GM10266 (cell line): ENCODE measurements at regions not wholly inside any gene's neighbourhood (a gene's known extent, or its start where the extent isn't known, plus 50 kb on each side); places are given as distances from the start of the nearest gene placed in this dataset.
"Not testable (repeated sequence)": the region's sequence is repeated elsewhere in the genome, so short reads cannot be mapped to it uniquely, and the experiment has no call there.

ENCODE experiments used
- DNase-seq: peaks from one replicate; pipeline ENCODE4 v3.0.0; 2012; ENCODE audit errors: extremely low spot score
- TF ChIP-seq, protein P1 (sequence below): IDR thresholded peaks from 2 replicates; pipeline ENCODE4 v1.5.1; 2012; ENCODE audit warnings: mild to moderate bottlenecking, low read depth; ENCODE audit not compliant: control insufficient read depth, insufficient read depth; ENCODE audit errors: missing control alignments

DNA sequence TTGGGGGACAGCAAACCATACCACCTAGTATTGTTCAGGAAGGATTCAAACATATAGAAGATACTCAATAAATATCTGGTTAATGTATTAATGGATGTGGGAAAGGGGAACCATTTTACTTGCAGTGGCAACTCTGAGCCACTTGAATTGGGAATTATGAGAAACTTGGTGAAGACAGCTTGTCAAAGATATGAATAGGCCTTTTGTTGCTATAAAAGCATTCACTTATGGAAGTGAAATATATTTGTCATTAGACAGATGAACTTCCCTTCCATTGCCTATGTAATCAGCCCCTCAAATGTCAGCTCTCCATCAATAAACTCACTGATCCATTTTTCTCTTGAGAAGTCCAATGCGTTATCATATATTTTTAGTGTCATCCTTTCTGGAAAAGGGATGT, 56.1 kb downstream of the GPR85 start:
- TF ChIP-seq, protein P1, sequence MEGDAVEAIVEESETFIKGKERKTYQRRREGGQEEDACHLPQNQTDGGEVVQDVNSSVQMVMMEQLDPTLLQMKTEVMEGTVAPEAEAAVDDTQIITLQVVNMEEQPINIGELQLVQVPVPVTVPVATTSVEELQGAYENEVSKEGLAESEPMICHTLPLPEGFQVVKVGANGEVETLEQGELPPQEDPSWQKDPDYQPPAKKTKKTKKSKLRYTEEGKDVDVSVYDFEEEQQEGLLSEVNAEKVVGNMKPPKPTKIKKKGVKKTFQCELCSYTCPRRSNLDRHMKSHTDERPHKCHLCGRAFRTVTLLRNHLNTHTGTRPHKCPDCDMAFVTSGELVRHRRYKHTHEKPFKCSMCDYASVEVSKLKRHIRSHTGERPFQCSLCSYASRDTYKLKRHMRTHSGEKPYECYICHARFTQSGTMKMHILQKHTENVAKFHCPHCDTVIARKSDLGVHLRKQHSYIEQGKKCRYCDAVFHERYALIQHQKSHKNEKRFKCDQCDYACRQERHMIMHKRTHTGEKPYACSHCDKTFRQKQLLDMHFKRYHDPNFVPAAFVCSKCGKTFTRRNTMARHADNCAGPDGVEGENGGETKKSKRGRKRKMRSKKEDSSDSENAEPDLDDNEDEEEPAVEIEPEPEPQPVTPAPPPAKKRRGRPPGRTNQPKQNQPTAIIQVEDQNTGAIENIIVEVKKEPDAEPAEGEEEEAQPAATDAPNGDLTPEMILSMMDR, result no peak

DNA sequence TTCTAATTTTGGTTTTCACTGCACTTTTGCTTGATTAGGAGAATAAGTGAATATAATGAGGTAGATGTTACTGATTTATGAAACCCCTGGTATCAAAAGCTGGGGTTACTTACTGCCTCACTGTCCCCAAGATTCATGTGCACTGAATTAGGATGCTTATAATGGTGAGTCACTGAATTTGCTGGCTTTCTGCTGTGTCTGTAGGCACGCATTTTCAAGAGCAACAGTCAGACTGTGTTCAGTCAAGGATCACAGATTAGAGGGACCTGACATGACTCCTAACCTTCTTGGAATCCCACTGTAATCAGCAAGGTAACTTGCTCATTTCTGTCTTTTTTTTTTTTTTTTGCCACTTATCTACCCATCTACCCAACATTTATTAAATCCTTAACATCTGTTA, 59.7 kb downstream of the GPR85 start:
- TF ChIP-seq, protein P1, result no peak

More for the DNA sequence above, 56.1 kb downstream of the GPR85 start:
- DNase-seq, result no peak

DNA sequence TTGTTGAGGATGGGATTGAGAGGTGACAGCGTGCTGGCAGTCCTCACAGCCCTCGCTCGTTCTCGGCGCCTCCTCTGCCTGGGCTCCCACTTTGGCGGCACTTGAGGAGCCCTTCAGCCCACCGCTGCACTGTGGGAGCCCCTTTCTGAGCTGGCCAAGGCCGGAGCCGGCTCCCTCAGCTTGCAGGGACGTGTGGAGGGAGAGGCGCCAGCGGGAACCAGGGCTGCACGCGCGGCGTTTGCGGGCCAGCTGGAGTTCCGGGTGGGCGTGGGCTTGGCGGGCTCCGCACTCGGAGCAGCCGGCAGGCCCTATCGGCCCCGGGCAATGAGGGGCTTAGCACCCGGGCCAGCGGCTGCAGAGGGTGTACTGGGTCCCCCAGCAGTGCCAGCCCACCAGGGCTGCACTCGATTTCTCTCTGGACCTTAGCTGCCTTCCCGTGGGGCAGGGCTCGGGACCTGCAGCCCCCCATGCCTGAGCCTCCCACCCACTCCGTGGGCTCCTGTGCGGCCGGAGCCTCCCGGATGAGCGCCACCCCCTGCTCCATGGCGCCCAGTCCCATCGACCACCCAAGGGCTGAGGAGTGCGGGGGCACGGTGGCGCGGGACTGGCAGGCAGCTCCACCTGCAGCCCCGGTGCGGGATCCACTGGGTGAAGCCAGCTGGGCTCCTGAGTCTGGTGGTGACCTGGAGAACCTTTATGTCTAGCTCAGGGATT, 69.3 kb downstream of the GPR85 start:
- not testable (repeated sequence) for DNase-seq

More for the DNA sequence above, 59.7 kb downstream of the GPR85 start:
- DNase-seq, result no peak

DNA sequence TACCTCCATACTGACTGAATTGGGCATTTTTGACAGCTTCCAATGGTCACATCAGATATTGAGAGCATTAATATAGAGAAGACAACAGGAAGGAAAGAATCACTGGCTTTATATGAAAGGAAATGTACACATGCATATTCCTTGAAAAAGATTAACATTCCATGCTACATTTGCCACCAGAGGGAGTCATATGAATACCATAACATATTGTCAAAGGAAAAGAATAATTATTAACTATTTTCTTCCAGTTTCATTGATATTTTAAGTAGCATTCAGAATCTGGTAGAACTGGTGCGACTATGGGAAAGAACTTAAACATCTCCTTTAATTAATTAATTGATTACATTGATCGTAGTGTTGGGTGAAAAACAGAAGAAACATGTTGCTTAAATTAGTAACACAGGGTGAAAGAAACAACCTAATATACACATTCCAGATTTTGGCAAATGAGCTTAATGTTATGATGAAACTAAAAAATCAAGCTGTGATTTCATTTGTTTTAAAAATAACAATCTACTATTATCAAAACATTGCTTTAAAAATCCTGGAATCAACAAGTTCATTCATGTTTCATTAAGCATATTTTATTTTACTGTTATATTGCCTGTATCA, 71.5 kb downstream of the GPR85 start:
- DNase-seq, result no peak

DNA sequence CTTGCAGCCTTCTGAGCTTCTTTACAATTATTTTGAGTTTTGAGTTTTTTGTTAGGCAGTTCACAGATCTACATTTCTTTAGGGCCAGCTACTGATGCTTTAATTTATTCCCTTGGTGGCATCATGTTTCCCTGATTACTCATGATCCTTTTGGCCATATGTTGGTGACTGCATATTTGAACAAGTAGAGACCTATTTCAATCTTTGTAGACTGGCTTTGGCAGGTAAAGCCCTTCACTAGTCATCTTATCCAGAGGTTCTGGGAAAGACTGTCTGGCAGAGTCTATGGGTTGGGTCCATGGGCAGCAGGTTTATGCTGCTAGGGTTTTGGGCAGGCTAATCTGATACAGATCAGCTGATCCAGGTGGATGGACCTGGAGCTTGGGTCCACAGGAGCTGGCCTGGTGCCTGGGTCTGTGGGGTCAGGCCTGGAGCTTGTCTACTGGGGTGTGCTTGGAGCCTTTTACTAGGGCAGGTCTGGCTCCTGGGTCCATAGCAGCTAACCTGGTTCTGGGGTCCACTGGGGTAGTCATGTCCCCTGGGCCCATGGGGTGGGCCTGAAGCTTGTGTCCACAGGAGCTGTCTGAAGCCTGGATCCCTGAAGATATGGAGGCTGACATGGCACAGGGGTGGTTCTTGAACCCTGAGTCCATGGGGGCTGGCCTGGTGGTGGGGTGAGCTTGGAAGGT, 72.7 kb downstream of the GPR85 start:
- no peak for DNase-seq
- TF ChIP-seq, protein P1, result no peak

More for the DNA sequence above, 71.5 kb downstream of the GPR85 start:
- TF ChIP-seq, protein P1, result no peak

DNA sequence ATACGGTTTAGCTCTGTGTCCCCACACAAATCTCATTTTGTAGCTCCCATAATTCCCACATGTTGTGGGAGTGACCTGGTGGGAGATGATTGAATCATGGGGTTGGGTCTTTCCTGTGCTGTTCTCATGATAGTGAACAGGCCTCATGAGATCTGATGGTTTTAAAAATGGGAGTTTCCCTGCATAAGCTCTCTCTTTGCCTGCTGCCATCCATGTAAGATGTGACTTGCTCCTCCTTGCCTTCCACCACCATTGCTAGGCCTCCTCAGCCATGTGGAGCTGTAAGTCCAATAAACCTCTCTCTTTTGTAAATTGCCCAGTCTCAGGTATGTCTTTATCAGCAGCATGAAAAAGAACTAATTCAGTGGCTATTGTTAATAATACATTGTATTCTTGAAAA, 73.8 kb downstream of the GPR85 start:
- DNase-seq, result not testable (repeated sequence)

DNA sequence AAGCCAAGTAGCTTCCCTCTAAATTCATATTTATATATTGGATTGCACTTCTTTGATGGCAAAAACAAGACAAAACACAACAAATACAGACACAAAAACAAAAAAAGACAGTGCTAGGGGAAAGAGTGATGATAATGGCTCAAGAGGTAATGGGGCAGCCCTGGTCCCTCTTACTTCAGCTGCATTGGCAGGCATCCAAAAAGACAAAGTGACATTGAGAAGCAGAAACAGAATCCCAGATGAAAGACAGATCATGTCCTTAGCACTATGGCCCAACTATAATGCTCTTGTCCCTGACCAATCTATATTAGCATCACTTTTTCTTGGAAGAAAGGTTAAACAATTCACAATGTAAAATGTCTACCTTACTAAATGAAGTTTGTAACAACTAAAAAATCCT, 76.2 kb downstream of the GPR85 start:
- TF ChIP-seq, protein P1, result no peak
- DNase-seq, result no peak

DNA sequence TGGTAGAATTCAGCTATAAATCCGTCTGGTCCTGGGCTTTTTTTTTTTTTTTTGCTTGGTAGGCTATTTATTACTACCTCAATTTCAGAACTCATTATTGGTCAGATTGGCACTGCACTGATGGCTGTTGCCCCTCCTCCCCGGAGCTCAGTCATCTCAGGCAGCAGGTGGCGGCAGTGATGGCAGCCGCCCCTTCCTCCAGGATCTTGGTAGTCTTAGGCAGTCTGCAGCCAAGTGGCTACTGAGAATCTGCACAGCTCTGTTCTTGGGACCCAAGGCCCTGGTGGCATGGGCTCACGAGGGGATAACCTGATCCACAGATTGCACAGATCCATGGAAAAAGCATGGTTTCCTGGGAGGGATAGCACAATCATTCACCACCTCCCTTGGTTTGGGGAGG, 77.9 kb downstream of the GPR85 start:
- TF ChIP-seq, protein P1, result no peak
- DNase-seq, result no peak
